Large intestine (tissue), 3 donors: ENCODE measurements at regions not wholly inside any gene's neighbourhood (a gene's known extent, or its start where the extent isn't known, plus 50 kb on each side); places are given as distances from the start of the nearest gene placed in this dataset.

ENCODE experiments used
- DNase-seq, 2 donors: peaks; one replicate each; pipeline versions ENCODE4 v3.0.0 to v3.0.0-alpha.2; 2013
- H3K27ac ChIP-seq: one replicate; pipeline ENCODE4 v1.5.1; 2013; ENCODE audit warnings: low read length
- H3K27me3 ChIP-seq: 2 replicates; pipeline ENCODE4 v1.6.1; 2013; ENCODE audit warnings: low read length; ENCODE audit not compliant: control insufficient read depth, insufficient read depth
- H3K36me3 ChIP-seq: 2 replicates; pipeline ENCODE4 v1.6.1; 2013; ENCODE audit warnings: low read length; ENCODE audit not compliant: control insufficient read depth, insufficient read depth
- H3K4me1 ChIP-seq: one replicate; pipeline ENCODE4 v1.6.1; 2013; ENCODE audit warnings: low read length; ENCODE audit not compliant: control insufficient read depth, insufficient read depth
- H3K4me3 ChIP-seq: one replicate; pipeline ENCODE4 v1.5.1; 2013; ENCODE audit warnings: low read length
- H3K9me3 ChIP-seq: one replicate; pipeline ENCODE4 v1.6.1; 2013; ENCODE audit warnings: mild to moderate bottlenecking, low read depth, low read length, moderate library complexity; ENCODE audit not compliant: control insufficient read depth
- WGBS: methylation state at CpG from one replicate; pipeline ENCODE4 v1.1.5; 2013; ENCODE audit warnings: low lambda C conversion rate; ENCODE audit not compliant: insufficient coverage; 5-methylcytosine and 5-hydroxymethylcytosine counted together

- WGBS, result no CpG with 5 or more reads among the region's 45 CpGs
- H3K27ac ChIP-seq, result no peak overlapping the region
- no peaks in the 10 kb centered on the region for H3K9me3 ChIP-seq
- no peak for DNase-seq
- no peaks in the 10 kb centered on the region for H3K36me3 ChIP-seq
- no peaks in the 10 kb centered on the region for H3K4me1 ChIP-seq
- no peaks in the 10 kb centered on the region for H3K27me3 ChIP-seq
- H3K4me3 ChIP-seq, result no peak overlapping the region
Measured at GRCh38 chr1:5711956-5712645, 280.1 kb downstream of the NPHP4 start.

- Histone ChIP-seq H3K4me3 (no peak overlapping the region), H3K9me3 (no peaks in the 10 kb centered on the region), H3K36me3 (no peaks in the 10 kb centered on the region), H3K4me1 (no peaks in the 10 kb centered on the region), H3K27me3 (no peaks in the 10 kb centered on the region), H3K27ac (no peak overlapping the region)
- WGBS, result no CpG with 5 or more reads among the region's 7 CpGs
- no peak for DNase-seq
Measured at GRCh38 chr1:5711079-5711478, 281.1 kb downstream of the NPHP4 start.

DNA sequence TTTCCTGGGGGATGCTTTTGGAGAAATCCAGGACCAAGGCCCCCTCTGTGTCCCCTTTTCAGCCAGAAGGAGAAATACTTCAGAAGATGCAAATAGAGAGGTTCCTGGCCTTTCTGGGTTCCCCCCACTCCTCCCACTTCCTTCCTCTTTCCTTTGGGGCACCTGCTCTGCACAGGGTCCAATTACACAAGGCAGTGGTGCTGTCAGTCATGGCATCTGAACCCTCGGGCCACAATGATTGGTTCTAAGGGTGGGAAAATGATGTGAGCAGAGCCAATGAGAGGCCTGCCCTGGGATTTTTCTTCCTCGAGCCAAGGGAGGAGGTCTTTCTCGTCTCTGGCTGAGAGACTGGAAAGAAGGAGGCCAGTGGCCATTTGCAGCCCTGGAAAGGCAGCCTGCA, 282.2 kb downstream of the NPHP4 start:
- H3K4me3 ChIP-seq, result no peak overlapping the region
- no peaks in the 10 kb centered on the region for H3K36me3 ChIP-seq
- WGBS, result no CpG with 5 or more reads among the region's 3 CpGs
- H3K4me1 ChIP-seq, result no peaks in the 10 kb centered on the region
- no peaks in the 10 kb centered on the region for H3K27me3 ChIP-seq
- DNase-seq, result no peak
- no peak overlapping the region for H3K27ac ChIP-seq
- no peaks in the 10 kb centered on the region for H3K9me3 ChIP-seq

DNA sequence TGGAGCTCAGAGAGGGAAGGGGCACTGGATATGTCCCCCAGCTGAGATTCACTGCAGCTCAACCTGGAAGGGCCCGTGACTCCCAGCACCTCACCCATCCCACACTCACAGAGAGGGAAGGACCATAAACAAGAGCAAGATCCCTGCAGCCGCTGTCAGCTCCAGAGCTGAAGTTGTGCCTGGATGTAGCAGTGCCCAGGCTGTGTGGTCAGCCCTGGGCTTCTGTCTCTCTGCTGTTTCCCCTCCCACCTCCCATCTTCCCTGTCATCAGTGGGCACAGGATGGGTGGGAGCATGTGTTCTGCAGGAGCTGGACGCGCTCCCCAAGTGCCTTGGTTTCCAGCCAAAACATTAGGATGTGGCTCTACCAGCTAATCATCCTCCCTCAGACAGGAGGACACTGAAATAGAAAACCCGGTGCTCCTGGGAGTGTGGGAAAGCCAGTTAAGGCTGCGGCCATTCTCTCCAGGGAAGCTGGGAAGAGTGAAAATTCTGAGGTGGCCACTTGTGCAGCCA, 282.7 kb downstream of the NPHP4 start:
- H3K27me3 ChIP-seq, result no peaks in the 10 kb centered on the region
- no peak overlapping the region for H3K4me3 ChIP-seq
- no peak overlapping the region for H3K27ac ChIP-seq
- no peaks in the 10 kb centered on the region for H3K9me3 ChIP-seq
- H3K36me3 ChIP-seq, result no peaks in the 10 kb centered on the region
- no CpG with 5 or more reads among the region's 6 CpGs for WGBS
- DNase-seq, result no peak
- H3K4me1 ChIP-seq, result no peaks in the 10 kb centered on the region

DNA sequence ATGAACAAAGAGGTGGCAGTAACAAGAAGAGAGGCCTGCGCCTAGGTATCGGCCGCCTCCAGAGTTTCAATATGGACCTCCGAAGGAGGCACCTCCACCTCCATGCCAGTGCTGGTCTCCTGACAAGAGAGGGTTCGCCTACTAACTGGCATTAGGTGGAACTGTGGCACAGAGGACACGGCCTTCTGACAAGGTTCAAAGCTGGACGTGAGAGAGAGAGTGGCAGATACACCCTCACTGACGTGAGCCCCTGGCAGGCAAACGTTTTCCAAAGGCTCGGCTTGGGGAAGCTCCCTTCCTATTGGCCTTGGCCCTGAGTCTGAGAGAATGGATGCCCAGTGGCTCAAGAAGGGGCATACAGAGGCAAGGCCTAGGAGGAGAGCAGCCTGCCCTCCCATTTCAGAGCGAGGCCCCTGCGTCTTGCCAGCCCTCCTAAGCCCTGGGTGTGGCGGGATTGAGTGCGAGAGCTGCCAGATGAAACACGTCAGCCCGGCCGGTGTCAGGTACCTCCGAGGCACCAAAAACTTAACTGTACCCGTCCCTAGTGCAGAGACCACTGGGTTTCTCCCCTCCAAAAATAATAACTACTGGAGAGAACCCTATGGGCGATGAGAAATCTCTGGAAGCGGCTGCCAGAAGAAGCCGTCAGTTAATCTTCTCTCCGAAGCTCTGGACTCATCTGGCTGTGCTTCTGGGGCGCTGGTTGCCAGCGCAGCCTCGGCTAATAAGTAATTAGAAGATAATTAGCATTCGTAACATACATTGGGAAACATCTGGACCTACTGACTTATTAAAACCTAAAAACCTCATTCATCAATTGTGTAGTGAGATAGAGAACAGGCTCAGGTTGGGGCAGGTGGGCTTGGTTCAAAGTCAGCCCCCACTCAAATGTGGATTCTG, 283.6 kb downstream of the NPHP4 start:
- H3K27me3 ChIP-seq, result no peaks in the 10 kb centered on the region
- no peaks in the 10 kb centered on the region for H3K36me3 ChIP-seq
- H3K9me3 ChIP-seq, result no peaks in the 10 kb centered on the region
- no peak overlapping the region for H3K4me3 ChIP-seq
- H3K4me1 ChIP-seq, result no peaks in the 10 kb centered on the region
- no peak overlapping the region for H3K27ac ChIP-seq
- DNase-seq, result no peak
- no CpG with 5 or more reads among the region's 27 CpGs for WGBS

DNA sequence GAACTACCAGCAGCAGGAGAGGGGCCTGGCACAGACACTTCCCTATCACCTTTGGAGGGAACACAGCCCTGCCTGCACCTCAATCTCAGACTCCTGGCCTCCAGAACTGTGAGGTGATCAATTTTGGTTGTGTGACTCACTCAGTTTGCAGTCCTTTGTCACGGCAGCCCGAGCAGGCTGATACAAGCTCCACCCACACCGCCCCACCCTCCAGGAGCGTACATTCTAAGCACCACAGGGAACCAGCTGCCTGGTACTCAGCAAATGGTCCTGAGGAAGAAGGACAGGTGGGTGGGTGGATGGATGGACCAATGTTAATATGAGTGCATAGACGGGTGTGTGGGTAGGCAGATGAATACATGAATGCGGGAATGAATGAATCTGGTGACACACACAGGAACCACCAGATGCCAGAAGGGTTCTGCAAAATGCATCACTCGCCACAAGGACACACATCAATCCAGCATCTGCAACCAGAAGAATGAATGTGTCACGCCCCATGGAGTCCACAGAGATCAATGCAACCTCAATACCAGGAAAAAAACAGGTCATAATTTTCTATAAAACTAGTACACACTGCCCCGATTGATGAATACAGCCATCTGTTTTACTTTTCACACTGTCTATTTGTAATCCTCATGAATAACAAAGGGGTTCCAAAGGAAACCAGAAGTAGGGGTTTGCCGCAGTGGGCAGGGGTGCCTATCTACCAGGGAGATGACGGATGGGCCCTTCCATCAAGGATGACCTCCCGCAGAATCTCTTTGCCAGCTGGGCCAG, 284.5 kb downstream of the NPHP4 start:
- no peaks in the 10 kb centered on the region for H3K9me3 ChIP-seq
- no peak for DNase-seq
- no peaks in the 10 kb centered on the region for H3K27me3 ChIP-seq
- H3K36me3 ChIP-seq, result no peaks in the 10 kb centered on the region
- no peaks in the 10 kb centered on the region for H3K4me1 ChIP-seq
- 92% methylated on average over 4 of the region's 12 CpGs for WGBS
- no peak overlapping the region for H3K4me3 ChIP-seq
- H3K27ac ChIP-seq, result no peak overlapping the region

DNA sequence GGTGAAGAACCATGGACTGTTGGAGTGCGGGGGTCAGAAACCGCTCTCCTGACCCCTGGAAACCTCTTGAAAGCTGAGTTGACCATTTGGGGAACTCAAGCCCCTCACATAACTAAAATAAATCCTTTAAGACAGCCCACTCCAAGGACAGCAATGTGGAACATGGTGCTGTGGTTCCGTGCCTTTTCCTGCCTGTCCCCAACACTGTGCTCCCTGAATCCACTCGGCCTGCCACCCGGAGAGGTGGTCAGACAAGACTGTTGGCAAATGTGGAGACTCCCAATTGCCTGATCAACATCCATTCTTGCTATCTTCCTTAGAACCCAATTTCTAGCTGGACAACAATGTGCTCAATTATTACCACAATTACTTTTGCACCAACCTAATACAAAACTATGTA, 286.0 kb downstream of the NPHP4 start:
- no peak overlapping the region for H3K27ac ChIP-seq
- H3K9me3 ChIP-seq, result no peaks in the 10 kb centered on the region
- no peaks in the 10 kb centered on the region for H3K4me1 ChIP-seq
- no peak overlapping the region for H3K4me3 ChIP-seq
- no peaks in the 10 kb centered on the region for H3K27me3 ChIP-seq
- no peak for DNase-seq
- no CpG with 5 or more reads among the region's 5 CpGs for WGBS
- H3K36me3 ChIP-seq, result no peaks in the 10 kb centered on the region

- H3K4me1 ChIP-seq, result no peaks in the 10 kb centered on the region
- H3K9me3 ChIP-seq, result no peaks in the 10 kb centered on the region
- no peaks in the 10 kb centered on the region for H3K36me3 ChIP-seq
- no peak overlapping the region for H3K27ac ChIP-seq
- no peak overlapping the region for H3K4me3 ChIP-seq
- no peaks in the 10 kb centered on the region for H3K27me3 ChIP-seq
- no CpG with 5 or more reads among the region's 10 CpGs for WGBS
- no peak for DNase-seq
Measured at GRCh38 chr1:5705751-5706150, 286.5 kb downstream of the NPHP4 start.

DNA sequence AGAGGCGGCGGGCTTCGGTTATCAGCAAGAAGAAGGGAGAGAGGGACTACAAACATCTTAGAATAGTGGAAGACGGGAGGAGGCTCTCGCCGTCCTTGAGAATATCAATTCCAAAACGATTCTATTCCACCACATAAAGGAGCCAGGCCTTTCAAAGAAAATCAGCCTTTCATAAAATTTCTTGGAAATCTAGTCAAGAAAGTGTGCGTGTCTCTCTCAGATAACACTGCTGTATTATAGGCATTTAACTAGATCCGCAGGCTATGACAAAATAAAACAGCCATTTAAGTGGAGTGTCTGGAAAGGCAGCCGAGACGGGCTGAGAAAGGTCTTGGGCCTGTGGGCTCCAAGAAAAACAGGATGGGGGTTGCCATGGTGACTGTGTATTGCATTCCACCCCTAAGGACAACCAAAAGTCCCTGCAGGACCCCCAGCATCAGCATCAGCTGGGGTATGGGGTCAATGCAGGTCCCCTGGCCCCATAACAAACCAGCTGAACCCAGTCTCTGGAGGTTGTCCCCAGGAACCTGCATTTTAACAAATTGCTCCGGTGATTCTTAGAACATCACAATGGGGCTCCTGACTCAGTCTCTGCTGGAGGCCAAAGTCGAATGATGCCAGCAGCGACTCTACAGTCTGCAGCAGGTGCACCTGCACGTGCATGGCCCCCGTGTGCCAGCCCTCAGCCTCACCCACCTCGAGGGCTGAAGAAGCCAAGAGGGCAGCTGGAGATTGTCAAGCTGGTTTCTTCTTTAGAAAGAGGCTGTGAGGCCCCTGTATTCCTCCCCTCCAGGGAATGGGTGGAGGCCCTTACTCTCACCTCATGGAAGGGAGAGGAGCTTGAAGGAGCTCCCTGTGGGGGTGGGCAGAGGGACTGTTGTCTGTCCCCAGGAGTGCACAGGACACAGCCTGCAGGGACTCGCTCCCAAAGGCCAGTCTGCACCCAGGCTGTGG, 287.4 kb downstream of the NPHP4 start:
- no peak overlapping the region for H3K27ac ChIP-seq
- H3K9me3 ChIP-seq, result no peaks in the 10 kb centered on the region
- H3K4me3 ChIP-seq, result no peak overlapping the region
- H3K36me3 ChIP-seq, result no peaks in the 10 kb centered on the region
- no peaks in the 10 kb centered on the region for H3K27me3 ChIP-seq
- DNase-seq, result no peak
- no CpG with 5 or more reads among the region's 18 CpGs for WGBS
- H3K4me1 ChIP-seq, result no peaks in the 10 kb centered on the region
